ENCODE measurements at regions not wholly inside any gene's neighbourhood (a gene's known extent, or its start where the extent isn't known, plus 50 kb on each side); places are given as distances from the start of the nearest gene placed in this dataset.
"Not testable (repeated sequence)": the region's sequence is repeated elsewhere in the genome, so short reads cannot be mapped to it uniquely, and the experiment has no call there.

DNA sequence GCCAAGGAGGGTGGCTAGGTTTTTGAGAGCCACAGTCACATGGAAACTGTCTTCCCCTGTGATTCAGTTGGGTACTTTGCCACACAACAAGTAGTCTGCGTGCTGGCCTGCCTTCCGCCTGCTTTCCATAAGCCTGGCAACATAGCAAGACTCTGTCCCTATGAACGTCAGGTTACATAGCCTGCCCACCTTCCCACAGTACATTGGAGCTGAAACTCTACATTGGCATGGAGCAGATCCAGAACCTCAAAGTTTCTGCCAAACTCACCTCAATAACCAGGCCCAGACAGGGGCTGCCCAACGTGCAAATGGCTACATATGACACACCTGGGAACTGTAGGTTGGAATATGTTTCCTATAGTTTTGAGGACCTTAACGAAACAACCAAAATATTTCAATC, 140.6 kb upstream of the PRICKLE2 start:
- Histone ChIP-seq H3K4me3 (no peak overlapping the region), H3K9me3 (no peaks in the 10 kb centered on the region), H3K27ac (no peak overlapping the region), H3K27me3 (replicated peaks in 1 of 7) (peaks cover 0 to 5% (median 0%) of the 10 kb centered on the region in 7 donors), H3K4me1 (no peaks in the 10 kb centered on the region), H3K36me3 (no peaks in the 10 kb centered on the region)
- intact Hi-C loops (cut with DNase I; ENCODE audit: low total_unique reads), result no loop called here
- no peak for DNase-seq
- TF ChIP-seq, protein P1, sequence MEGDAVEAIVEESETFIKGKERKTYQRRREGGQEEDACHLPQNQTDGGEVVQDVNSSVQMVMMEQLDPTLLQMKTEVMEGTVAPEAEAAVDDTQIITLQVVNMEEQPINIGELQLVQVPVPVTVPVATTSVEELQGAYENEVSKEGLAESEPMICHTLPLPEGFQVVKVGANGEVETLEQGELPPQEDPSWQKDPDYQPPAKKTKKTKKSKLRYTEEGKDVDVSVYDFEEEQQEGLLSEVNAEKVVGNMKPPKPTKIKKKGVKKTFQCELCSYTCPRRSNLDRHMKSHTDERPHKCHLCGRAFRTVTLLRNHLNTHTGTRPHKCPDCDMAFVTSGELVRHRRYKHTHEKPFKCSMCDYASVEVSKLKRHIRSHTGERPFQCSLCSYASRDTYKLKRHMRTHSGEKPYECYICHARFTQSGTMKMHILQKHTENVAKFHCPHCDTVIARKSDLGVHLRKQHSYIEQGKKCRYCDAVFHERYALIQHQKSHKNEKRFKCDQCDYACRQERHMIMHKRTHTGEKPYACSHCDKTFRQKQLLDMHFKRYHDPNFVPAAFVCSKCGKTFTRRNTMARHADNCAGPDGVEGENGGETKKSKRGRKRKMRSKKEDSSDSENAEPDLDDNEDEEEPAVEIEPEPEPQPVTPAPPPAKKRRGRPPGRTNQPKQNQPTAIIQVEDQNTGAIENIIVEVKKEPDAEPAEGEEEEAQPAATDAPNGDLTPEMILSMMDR (IDR thresholded peaks at IDR 0.05 in 8 of 11, conservative IDR thresholded peaks at IDR 0.05 in 3 of 11), result no peak
- no peak for TF ChIP-seq POLR2A (IDR thresholded peaks at IDR 0.05)
- TF ChIP-seq POLR2AphosphoS5 (IDR thresholded peaks at IDR 0.05), result no peak
- 85 to 95% (median 87%) methylated on average over 5 of the region's 5 CpGs for WGBS, 5 donors

DNA sequence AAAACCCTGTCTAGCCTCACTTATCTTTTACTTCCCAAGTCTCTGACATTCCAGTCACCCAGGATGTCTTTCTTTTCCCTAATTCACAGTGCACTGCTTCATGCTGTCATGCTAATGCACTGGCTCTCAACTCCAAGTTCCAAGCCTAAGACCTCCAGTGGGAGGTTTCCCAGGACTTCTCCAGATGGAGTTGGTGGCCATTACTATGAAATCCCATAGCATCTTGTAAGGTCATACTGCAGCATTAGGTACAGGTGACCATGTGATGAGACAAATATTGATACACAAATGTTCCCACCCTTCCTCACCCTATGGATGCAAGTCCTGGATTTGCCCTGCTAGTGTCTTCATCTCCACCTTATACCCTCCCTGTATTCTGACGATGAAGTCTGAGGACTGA, 138.6 kb upstream of the PRICKLE2 start:
- no peak for DNase-seq
- no peak overlapping the region for H3K4me3 ChIP-seq
- intact Hi-C loops (cut with DNase I; ENCODE audit: low total_unique reads), result no loop called here

DNA sequence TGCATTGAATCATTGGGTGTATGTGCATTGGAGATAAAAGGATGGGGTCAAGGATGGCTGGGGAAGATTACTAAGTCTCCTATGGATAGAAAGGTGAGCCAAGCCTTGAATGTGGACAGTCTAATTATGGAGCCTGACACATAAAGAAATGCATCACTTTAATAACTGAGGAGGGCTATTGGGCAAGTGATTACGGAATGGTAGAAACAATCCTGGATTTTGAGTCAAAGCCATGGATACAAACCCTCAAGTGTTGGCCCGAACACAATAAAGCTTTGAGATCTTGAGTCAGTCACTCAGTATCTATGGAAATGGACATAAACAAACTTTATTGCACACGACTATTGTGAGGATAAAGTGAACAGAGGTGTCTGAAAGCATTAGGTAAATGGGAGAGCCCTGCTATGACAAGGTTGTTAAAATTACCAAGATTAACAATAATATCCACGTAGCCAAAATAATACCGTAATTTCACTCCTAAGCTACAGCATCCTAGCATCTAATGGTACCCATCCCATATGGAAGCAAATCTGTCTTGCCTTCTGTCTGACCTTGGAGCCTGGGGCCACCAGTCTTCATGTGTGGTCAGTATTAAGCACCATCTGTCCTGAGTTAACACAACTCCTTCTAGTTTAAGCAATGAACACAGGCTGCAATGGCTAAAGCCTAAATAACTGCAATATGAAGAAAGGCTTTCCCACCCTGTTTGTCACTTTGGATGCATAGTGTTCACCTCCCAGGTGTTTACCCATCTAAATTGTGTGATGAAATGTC, 136.9 kb upstream of the PRICKLE2 start:
- DNase-seq, result no peak
- Histone ChIP-seq H3K9me3 (no peaks in the 10 kb centered on the region), H3K36me3 (no peaks in the 10 kb centered on the region), H3K27ac (no peak overlapping the region), H3K4me1 (no peaks in the 10 kb centered on the region), H3K27me3 (replicated peaks in 1 of 7) (no peaks in the 10 kb centered on the region), H3K4me3 (no peak overlapping the region)
- TF ChIP-seq POLR2AphosphoS5 (IDR thresholded peaks at IDR 0.05) (no peak), POLR2A (IDR thresholded peaks at IDR 0.05) (no peak)
- TF ChIP-seq, protein P1 (IDR thresholded peaks at IDR 0.05 in 8 of 11, conservative IDR thresholded peaks at IDR 0.05 in 3 of 11), result no peak
- 77 to 91% (median 82%) methylated on average over 5 of the region's 5 CpGs for WGBS, 5 donors
- intact Hi-C loops (cut with DNase I; ENCODE audit: low total_unique reads), result no loop called here

More for the DNA sequence above, 138.6 kb upstream of the PRICKLE2 start:
- TF ChIP-seq POLR2AphosphoS5 (IDR thresholded peaks at IDR 0.05) (no peak), POLR2A (IDR thresholded peaks at IDR 0.05) (no peak)
- TF ChIP-seq, protein P1 (IDR thresholded peaks at IDR 0.05 in 8 of 11, conservative IDR thresholded peaks at IDR 0.05 in 3 of 11), result no peak
- no peaks in the 10 kb centered on the region for H3K36me3 ChIP-seq
- no peak overlapping the region for H3K27ac ChIP-seq
- no peaks in the 10 kb centered on the region for H3K4me1 ChIP-seq
- H3K9me3 ChIP-seq, result no peaks in the 10 kb centered on the region
- WGBS, 5 donors, result 88 to 100% (median 93%) methylated on average over 1 of the region's 1 CpG
- peaks cover 0 to 5% (median 0%) of the 10 kb centered on the region in 7 donors for H3K27me3 ChIP-seq (replicated peaks in 1 of 7)

DNA sequence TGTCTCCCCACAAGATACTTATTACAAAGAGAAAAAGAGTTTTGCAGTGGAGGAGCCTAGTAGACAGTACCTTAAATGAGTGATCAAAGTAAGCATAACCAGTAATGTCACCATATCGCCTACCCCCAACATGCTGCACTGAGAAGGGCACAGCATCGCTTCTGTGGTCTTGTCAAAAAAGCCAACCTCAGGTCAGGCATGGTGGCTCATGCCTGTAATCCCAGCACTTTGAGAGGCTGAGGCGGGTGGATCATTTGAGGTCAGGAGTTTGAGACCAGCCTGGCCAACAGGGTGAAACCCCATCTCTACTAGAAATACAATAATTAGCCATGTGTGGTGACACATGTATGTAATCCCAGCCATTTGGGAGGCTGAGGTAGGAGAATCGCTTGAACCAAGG, 135.8 kb upstream of the PRICKLE2 start:
- H3K36me3 ChIP-seq; H3K27me3 ChIP-seq (replicated peaks in 1 of 7); DNase-seq; intact Hi-C loops (cut with DNase I; ENCODE audit: low total_unique reads); H3K4me1 ChIP-seq; H3K4me3 ChIP-seq; H3K27ac ChIP-seq; H3K9me3 ChIP-seq: not testable (repeated sequence)
- WGBS, 5 donors, result 86 to 94% (median 91%) methylated on average over 4 of the region's 4 CpGs

All from spleen (tissue), 11 donors.